ENCODE measurements at regions not wholly inside any gene's neighbourhood (a gene's known extent, or its start where the extent isn't known, plus 50 kb on each side); places are given as distances from the start of the nearest gene placed in this dataset.

DNA sequence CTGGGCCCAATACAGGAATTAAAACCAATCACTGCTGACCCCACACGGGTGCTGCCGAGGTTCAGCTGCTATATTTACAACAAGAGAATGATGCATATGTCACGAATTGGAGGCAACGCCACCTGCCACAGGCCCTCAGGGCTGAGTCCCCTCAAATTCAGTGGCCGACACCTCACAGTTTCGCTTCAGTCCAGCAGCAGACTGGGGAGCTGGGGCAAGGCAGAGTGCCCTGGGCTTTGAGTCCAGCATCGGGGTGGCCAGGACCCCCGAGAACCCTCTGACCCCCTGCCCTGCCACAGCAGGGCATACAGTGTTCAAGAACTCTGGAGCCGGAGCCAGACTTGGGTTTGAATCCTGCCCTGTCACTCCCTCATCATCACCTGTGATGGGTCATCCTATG lies 247.2 kb downstream of the CTTN start:
- H3K79me2 ChIP-seq (ENCODE audit: control insufficient read depth, insufficient read depth, low read length), result no peaks in the 10 kb centered on the region
- H3K4me1 ChIP-seq (ENCODE audit: control insufficient read depth, extremely low read depth, insufficient read depth, low read length), result no peaks in the 10 kb centered on the region
- H3K27me3 ChIP-seq (ENCODE audit: control insufficient read depth, insufficient read depth, low read length), result no peaks in the 10 kb centered on the region
- H3K36me3 ChIP-seq (ENCODE audit: control insufficient read depth, insufficient read depth, low read length), result no peaks in the 10 kb centered on the region
- no peak for DNase-seq (ENCODE audit: low read depth in 2 of 2)
- no peak overlapping the region for H3K27ac ChIP-seq (ENCODE audit: insufficient read depth, low read length)
- no peak overlapping the region for H3K4me2 ChIP-seq (ENCODE audit: extremely low read depth, insufficient read depth, low read length)
- H4K20me1 ChIP-seq (ENCODE audit: control insufficient read depth, extremely low read depth, insufficient read depth, low read length), result no peaks in the 10 kb centered on the region
- H3K9ac ChIP-seq (ENCODE audit: insufficient read depth, low read length), result no peak overlapping the region
- TF ChIP-seq EZH2 (IDR thresholded peaks at IDR 0.05; ENCODE audit: low read length, missing control alignments), result no peak
- TF ChIP-seq, protein P1, sequence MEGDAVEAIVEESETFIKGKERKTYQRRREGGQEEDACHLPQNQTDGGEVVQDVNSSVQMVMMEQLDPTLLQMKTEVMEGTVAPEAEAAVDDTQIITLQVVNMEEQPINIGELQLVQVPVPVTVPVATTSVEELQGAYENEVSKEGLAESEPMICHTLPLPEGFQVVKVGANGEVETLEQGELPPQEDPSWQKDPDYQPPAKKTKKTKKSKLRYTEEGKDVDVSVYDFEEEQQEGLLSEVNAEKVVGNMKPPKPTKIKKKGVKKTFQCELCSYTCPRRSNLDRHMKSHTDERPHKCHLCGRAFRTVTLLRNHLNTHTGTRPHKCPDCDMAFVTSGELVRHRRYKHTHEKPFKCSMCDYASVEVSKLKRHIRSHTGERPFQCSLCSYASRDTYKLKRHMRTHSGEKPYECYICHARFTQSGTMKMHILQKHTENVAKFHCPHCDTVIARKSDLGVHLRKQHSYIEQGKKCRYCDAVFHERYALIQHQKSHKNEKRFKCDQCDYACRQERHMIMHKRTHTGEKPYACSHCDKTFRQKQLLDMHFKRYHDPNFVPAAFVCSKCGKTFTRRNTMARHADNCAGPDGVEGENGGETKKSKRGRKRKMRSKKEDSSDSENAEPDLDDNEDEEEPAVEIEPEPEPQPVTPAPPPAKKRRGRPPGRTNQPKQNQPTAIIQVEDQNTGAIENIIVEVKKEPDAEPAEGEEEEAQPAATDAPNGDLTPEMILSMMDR (conservative IDR thresholded peaks at IDR 0.05 in 1 of 2, IDR thresholded peaks at IDR 0.05 in 1 of 2; ENCODE audit: low read depth in 1 of 2, low read length in 2 of 2), result no peak
- H3K4me3 ChIP-seq (replicated peaks in 1 of 4; ENCODE audit: control extremely low read depth in 1 of 4, insufficient read depth in 1 of 4, low read depth in 3 of 4, low read length in 4 of 4), result no peak overlapping the region
- no peak overlapping the region for H2AFZ ChIP-seq (ENCODE audit: low read length)
- no peaks in the 10 kb centered on the region for H3K9me3 ChIP-seq (ENCODE audit: control insufficient read depth, insufficient read depth, low read depth, low read length)

DNA sequence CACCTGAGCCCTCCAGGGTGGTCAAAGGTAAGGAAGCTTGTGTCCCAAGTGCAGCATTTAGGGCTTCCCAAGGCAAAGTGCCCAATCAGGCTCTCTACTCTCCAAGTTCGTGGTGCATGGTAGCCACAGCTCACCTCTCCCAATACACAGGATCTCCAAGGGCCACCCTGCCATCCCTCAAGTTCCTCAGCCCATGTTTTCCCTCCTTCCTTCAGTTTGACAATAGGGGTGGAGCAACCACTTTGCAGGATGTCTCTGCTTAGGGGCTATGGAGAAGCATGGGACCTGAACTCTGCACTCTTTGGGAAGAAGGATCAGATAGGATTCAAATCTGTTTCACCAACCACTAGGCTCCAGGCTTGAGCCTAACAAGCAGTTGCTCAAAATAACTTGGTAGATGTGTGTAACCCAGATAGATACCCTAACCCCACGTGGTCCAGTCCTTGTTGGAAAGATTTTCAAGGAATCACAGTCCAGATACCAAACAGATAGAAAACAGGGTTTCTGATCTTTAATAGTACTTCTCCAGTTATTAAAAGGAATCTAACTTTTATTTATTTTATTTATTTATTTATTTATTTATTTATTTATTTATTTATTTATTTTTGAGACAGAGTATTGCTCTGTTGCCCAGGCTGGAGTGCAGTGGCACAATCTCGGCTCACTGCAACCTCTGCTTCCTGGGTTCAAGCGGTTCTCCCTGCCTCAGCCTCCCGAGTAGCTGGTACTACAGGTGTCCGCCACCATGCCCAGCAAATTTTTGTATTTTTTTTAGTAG lies 248.1 kb downstream of the CTTN start:
- Histone ChIP-seq H3K36me3 (ENCODE audit: control insufficient read depth, insufficient read depth, low read length) (no peaks in the 10 kb centered on the region), H3K79me2 (ENCODE audit: control insufficient read depth, insufficient read depth, low read length) (no peaks in the 10 kb centered on the region), H3K27ac (ENCODE audit: insufficient read depth, low read length) (no peak overlapping the region), H3K9me3 (ENCODE audit: control insufficient read depth, insufficient read depth, low read depth, low read length) (no peaks in the 10 kb centered on the region), H3K4me3 (replicated peaks in 1 of 4; ENCODE audit: control extremely low read depth in 1 of 4, insufficient read depth in 1 of 4, low read depth in 3 of 4, low read length in 4 of 4) (no peak overlapping the region), H3K4me2 (ENCODE audit: extremely low read depth, insufficient read depth, low read length) (no peak overlapping the region), H2AFZ (ENCODE audit: low read length) (no peak overlapping the region), H3K4me1 (ENCODE audit: control insufficient read depth, extremely low read depth, insufficient read depth, low read length) (no peaks in the 10 kb centered on the region), H3K9ac (ENCODE audit: insufficient read depth, low read length) (no peak overlapping the region), H3K27me3 (ENCODE audit: control insufficient read depth, insufficient read depth, low read length) (no peaks in the 10 kb centered on the region), H4K20me1 (ENCODE audit: control insufficient read depth, extremely low read depth, insufficient read depth, low read length) (no peaks in the 10 kb centered on the region)
- DNase-seq (ENCODE audit: low read depth in 2 of 2), result no peak
- no peak for TF ChIP-seq EZH2 (IDR thresholded peaks at IDR 0.05; ENCODE audit: low read length, missing control alignments)
- TF ChIP-seq, protein P1 (conservative IDR thresholded peaks at IDR 0.05 in 1 of 2, IDR thresholded peaks at IDR 0.05 in 1 of 2; ENCODE audit: low read depth in 1 of 2, low read length in 2 of 2), result no peak

DNA sequence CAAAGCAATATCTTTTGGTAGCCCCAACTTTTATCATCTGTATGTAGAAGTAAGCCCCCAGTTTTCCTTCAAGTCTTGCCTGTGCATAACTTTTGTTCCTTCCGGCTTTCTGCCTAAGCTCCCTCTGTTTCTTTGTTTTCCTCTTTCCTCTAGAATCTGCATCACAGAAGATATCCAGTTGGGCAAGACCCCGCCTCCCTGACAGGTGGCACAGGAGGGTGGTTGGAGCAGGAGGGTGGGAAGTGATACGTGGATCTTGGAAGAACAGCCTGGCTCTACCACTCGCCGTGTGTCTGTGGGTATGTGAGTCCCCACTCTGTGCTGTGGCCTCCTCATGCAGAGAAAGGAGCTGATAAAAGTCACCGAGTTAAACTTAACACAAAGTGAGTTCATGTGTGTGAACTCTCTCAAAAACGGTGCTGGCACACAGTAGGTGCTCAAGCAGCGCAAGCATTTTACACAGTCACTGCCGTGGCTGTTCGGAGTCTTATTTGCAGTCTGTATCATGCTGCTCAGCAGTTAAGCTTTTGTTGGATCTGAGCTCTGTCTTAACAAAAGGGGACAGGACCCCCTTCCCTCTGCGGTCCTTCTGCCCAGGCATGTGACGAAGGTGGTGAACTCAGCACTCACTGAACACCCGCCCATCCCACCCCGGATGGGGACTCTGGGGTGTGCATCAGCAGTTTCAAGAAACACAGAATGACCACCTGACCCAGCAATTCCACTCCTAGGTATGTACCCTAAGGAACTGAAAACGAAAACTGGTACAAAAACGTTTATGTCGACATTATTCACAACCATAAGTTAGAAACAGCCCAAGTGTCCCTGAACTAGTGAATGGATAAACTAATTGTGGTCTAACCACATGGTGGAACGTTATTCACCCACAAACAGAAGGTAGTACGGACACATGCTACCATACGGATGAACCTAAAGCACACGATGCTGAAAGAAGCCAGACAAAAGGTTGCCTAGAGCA lies 249.1 kb downstream of the CTTN start:
- no peak overlapping the region for H3K4me2 ChIP-seq (ENCODE audit: extremely low read depth, insufficient read depth, low read length)
- H3K4me3 ChIP-seq (replicated peaks in 1 of 4; ENCODE audit: control extremely low read depth in 1 of 4, insufficient read depth in 1 of 4, low read depth in 3 of 4, low read length in 4 of 4), result no peak overlapping the region
- H3K79me2 ChIP-seq (ENCODE audit: control insufficient read depth, insufficient read depth, low read length), result no peaks in the 10 kb centered on the region
- H3K27ac ChIP-seq (ENCODE audit: insufficient read depth, low read length), result no peak overlapping the region
- DNase-seq (ENCODE audit: low read depth in 2 of 2), result no peak
- no peaks in the 10 kb centered on the region for H3K27me3 ChIP-seq (ENCODE audit: control insufficient read depth, insufficient read depth, low read length)
- TF ChIP-seq, protein P1 (conservative IDR thresholded peaks at IDR 0.05 in 1 of 2, IDR thresholded peaks at IDR 0.05 in 1 of 2; ENCODE audit: low read depth in 1 of 2, low read length in 2 of 2), result no peak
- no peak for TF ChIP-seq EZH2 (IDR thresholded peaks at IDR 0.05; ENCODE audit: low read length, missing control alignments)
- H3K9ac ChIP-seq (ENCODE audit: insufficient read depth, low read length), result no peak overlapping the region
- H3K4me1 ChIP-seq (ENCODE audit: control insufficient read depth, extremely low read depth, insufficient read depth, low read length), result no peaks in the 10 kb centered on the region
- H3K36me3 ChIP-seq (ENCODE audit: control insufficient read depth, insufficient read depth, low read length), result no peaks in the 10 kb centered on the region
- no peaks in the 10 kb centered on the region for H3K9me3 ChIP-seq (ENCODE audit: control insufficient read depth, insufficient read depth, low read depth, low read length)
- no peak overlapping the region for H2AFZ ChIP-seq (ENCODE audit: low read length)
- no peaks in the 10 kb centered on the region for H4K20me1 ChIP-seq (ENCODE audit: control insufficient read depth, extremely low read depth, insufficient read depth, low read length)
